ENCODE measurements at regions not wholly inside any gene's neighbourhood (a gene's known extent, or its start where the extent isn't known, plus 50 kb on each side); places are given as distances from the start of the nearest gene placed in this dataset.

- Histone ChIP-seq H3K27ac (ENCODE audit: low read length, poor library complexity, severe bottlenecking) (no peak overlapping the region), H2BK12ac (ENCODE audit: low read length in 2 of 2) (no peak overlapping the region), H3K4me2 (ENCODE audit: low read length, poor library complexity, severe bottlenecking) (no peak overlapping the region), H2BK120ac (ENCODE audit: low read depth, low read length) (no peak overlapping the region), H4K91ac (ENCODE audit: low read length) (no peak overlapping the region), H3K9me3 (ENCODE audit: control insufficient read depth, low read length) (peaks cover 11% of the 10 kb centered on the region), H3K79me1 (replicated peaks; ENCODE audit: low read length, poor library complexity, severe bottlenecking) (no peaks in the 10 kb centered on the region), H3K4ac (ENCODE audit: low read depth in 1 of 2, low read length in 2 of 2) (no peak overlapping the region), H2AFZ (ENCODE audit: low read depth, low read length) (no peak overlapping the region), H2BK15ac (ENCODE audit: low read depth, poor library complexity, severe bottlenecking) (no peak overlapping the region), H3K27me3 (ENCODE audit: control insufficient read depth in 1 of 2, insufficient read depth in 1 of 2, low read length in 2 of 2) (no peaks in the 10 kb centered on the region), H3K14ac (ENCODE audit: low read length in 2 of 2) (no peak overlapping the region), H4K8ac (ENCODE audit: low read length) (no peak overlapping the region), H3K36me3 (ENCODE audit: control insufficient read depth in 1 of 2, insufficient read depth in 2 of 2, low read depth in 1 of 2, low read length in 2 of 2) (no peaks in the 10 kb centered on the region), H3K4me1 (ENCODE audit: control insufficient read depth, insufficient read depth, low read depth, low read length) (no peaks in the 10 kb centered on the region), H2BK5ac (ENCODE audit: low read depth, low read length, poor library complexity, severe bottlenecking) (no peak overlapping the region), H3K4me3 (ENCODE audit: insufficient read depth in 1 of 2, low read depth in 1 of 2, low read length in 2 of 2) (no peak overlapping the region), H3K9ac (ENCODE audit: low read length) (no peak overlapping the region), H3K18ac (ENCODE audit: low read depth in 1 of 2, low read length in 2 of 2) (no peak overlapping the region), H2AK5ac (ENCODE audit: low read length, severe bottlenecking) (no peak overlapping the region), H3K23ac (ENCODE audit: low read length in 2 of 2) (no peak overlapping the region)
- DNase-seq = no peak
Measured at GRCh38 chr1:106185089-106185488, 871.4 kb upstream of the PRMT6 start.

- H3K4me1 ChIP-seq (ENCODE audit: control insufficient read depth, insufficient read depth, low read depth, low read length) = no peaks in the 10 kb centered on the region
- no peak overlapping the region for H4K91ac ChIP-seq (ENCODE audit: low read length)
- H3K4ac ChIP-seq (ENCODE audit: low read depth in 1 of 2, low read length in 2 of 2) = no peak overlapping the region
- H2BK12ac ChIP-seq (ENCODE audit: low read length in 2 of 2) = no peak overlapping the region
- no peaks in the 10 kb centered on the region for H3K27me3 ChIP-seq (ENCODE audit: control insufficient read depth in 1 of 2, insufficient read depth in 1 of 2, low read length in 2 of 2)
- 95% methylated on average over 2 of the region's 2 CpGs for WGBS
- H3K4me3 ChIP-seq (ENCODE audit: insufficient read depth in 1 of 2, low read depth in 1 of 2, low read length in 2 of 2) = no peak overlapping the region
- no peak overlapping the region for H2AK5ac ChIP-seq (ENCODE audit: low read length, severe bottlenecking)
- H3K36me3 ChIP-seq (ENCODE audit: control insufficient read depth in 1 of 2, insufficient read depth in 2 of 2, low read depth in 1 of 2, low read length in 2 of 2) = no peaks in the 10 kb centered on the region
- H3K18ac ChIP-seq (ENCODE audit: low read depth in 1 of 2, low read length in 2 of 2) = no peak overlapping the region
- no peaks in the 10 kb centered on the region for H3K79me1 ChIP-seq (replicated peaks; ENCODE audit: low read length, poor library complexity, severe bottlenecking)
- H4K8ac ChIP-seq (ENCODE audit: low read length) = no peak overlapping the region
- H3K27ac ChIP-seq (ENCODE audit: low read length, poor library complexity, severe bottlenecking) = no peak overlapping the region
- no peak overlapping the region for H2BK120ac ChIP-seq (ENCODE audit: low read depth, low read length)
- H3K9ac ChIP-seq (ENCODE audit: low read length) = no peak overlapping the region
- no peak for DNase-seq
- no peak overlapping the region for H2AFZ ChIP-seq (ENCODE audit: low read depth, low read length)
- H3K9me3 ChIP-seq (ENCODE audit: control insufficient read depth, low read length) = peaks cover 29% of the 10 kb centered on the region
- H2BK15ac ChIP-seq (ENCODE audit: low read depth, poor library complexity, severe bottlenecking) = no peak overlapping the region
- no peak overlapping the region for H3K23ac ChIP-seq (ENCODE audit: low read length in 2 of 2)
- no peak overlapping the region for H3K14ac ChIP-seq (ENCODE audit: low read length in 2 of 2)
- H3K4me2 ChIP-seq (ENCODE audit: low read length, poor library complexity, severe bottlenecking) = no peak overlapping the region
- no peak overlapping the region for H2BK5ac ChIP-seq (ENCODE audit: low read depth, low read length, poor library complexity, severe bottlenecking)
Measured at GRCh38 chr1:106189780-106190179, 866.7 kb upstream of the PRMT6 start.

GRCh38 chr1:106194206-106194605 is 862.3 kb upstream of the PRMT6 start:
- Histone ChIP-seq H3K23ac (ENCODE audit: low read length in 2 of 2) (no peak overlapping the region), H3K9me3 (ENCODE audit: control insufficient read depth, low read length) (peaks cover 32% of the 10 kb centered on the region), H2AFZ (ENCODE audit: low read depth, low read length) (no peak overlapping the region), H2BK5ac (ENCODE audit: low read depth, low read length, poor library complexity, severe bottlenecking) (no peak overlapping the region), H3K27me3 (ENCODE audit: control insufficient read depth in 1 of 2, insufficient read depth in 1 of 2, low read length in 2 of 2) (no peaks in the 10 kb centered on the region), H2BK120ac (ENCODE audit: low read depth, low read length) (no peak overlapping the region), H4K91ac (ENCODE audit: low read length) (no peak overlapping the region), H2BK15ac (ENCODE audit: low read depth, poor library complexity, severe bottlenecking) (no peak overlapping the region), H3K79me1 (replicated peaks; ENCODE audit: low read length, poor library complexity, severe bottlenecking) (no peaks in the 10 kb centered on the region), H3K14ac (ENCODE audit: low read length in 2 of 2) (no peak overlapping the region), H3K18ac (ENCODE audit: low read depth in 1 of 2, low read length in 2 of 2) (no peak overlapping the region), H3K4me1 (ENCODE audit: control insufficient read depth, insufficient read depth, low read depth, low read length) (no peaks in the 10 kb centered on the region), H3K36me3 (ENCODE audit: control insufficient read depth in 1 of 2, insufficient read depth in 2 of 2, low read depth in 1 of 2, low read length in 2 of 2) (no peaks in the 10 kb centered on the region), H3K4me3 (ENCODE audit: insufficient read depth in 1 of 2, low read depth in 1 of 2, low read length in 2 of 2) (no peak overlapping the region), H3K4me2 (ENCODE audit: low read length, poor library complexity, severe bottlenecking) (no peak overlapping the region), H3K9ac (ENCODE audit: low read length) (no peak overlapping the region), H2AK5ac (ENCODE audit: low read length, severe bottlenecking) (no peak overlapping the region), H2BK12ac (ENCODE audit: low read length in 2 of 2) (no peak overlapping the region), H4K8ac (ENCODE audit: low read length) (no peak overlapping the region), H3K4ac (ENCODE audit: low read depth in 1 of 2, low read length in 2 of 2) (no peak overlapping the region), H3K27ac (ENCODE audit: low read length, poor library complexity, severe bottlenecking) (no peak overlapping the region)
- DNase-seq = no peak

GRCh38 chr1:106200711-106201110 is 855.8 kb upstream of the PRMT6 start:
- Histone ChIP-seq H4K8ac (ENCODE audit: low read length) (no peak overlapping the region), H3K4me2 (ENCODE audit: low read length, poor library complexity, severe bottlenecking) (no peak overlapping the region), H2BK12ac (ENCODE audit: low read length in 2 of 2) (no peak overlapping the region), H3K27me3 (ENCODE audit: control insufficient read depth in 1 of 2, insufficient read depth in 1 of 2, low read length in 2 of 2) (no peaks in the 10 kb centered on the region), H3K4me1 (ENCODE audit: control insufficient read depth, insufficient read depth, low read depth, low read length) (peaks cover 2% of the 10 kb centered on the region), H3K14ac (ENCODE audit: low read length in 2 of 2) (no peak overlapping the region), H3K27ac (ENCODE audit: low read length, poor library complexity, severe bottlenecking) (no peak overlapping the region), H2BK5ac (ENCODE audit: low read depth, low read length, poor library complexity, severe bottlenecking) (no peak overlapping the region), H3K9ac (ENCODE audit: low read length) (no peak overlapping the region), H3K36me3 (ENCODE audit: control insufficient read depth in 1 of 2, insufficient read depth in 2 of 2, low read depth in 1 of 2, low read length in 2 of 2) (no peaks in the 10 kb centered on the region), H2AFZ (ENCODE audit: low read depth, low read length) (no peak overlapping the region), H3K79me1 (replicated peaks; ENCODE audit: low read length, poor library complexity, severe bottlenecking) (no peaks in the 10 kb centered on the region), H3K4me3 (ENCODE audit: insufficient read depth in 1 of 2, low read depth in 1 of 2, low read length in 2 of 2) (no peak overlapping the region), H2BK15ac (ENCODE audit: low read depth, poor library complexity, severe bottlenecking) (no peak overlapping the region), H3K23ac (ENCODE audit: low read length in 2 of 2) (no peak overlapping the region), H4K91ac (ENCODE audit: low read length) (no peak overlapping the region), H2AK5ac (ENCODE audit: low read length, severe bottlenecking) (no peak overlapping the region), H3K4ac (ENCODE audit: low read depth in 1 of 2, low read length in 2 of 2) (no peak overlapping the region), H3K9me3 (ENCODE audit: control insufficient read depth, low read length) (peaks cover 4% of the 10 kb centered on the region), H3K18ac (ENCODE audit: low read depth in 1 of 2, low read length in 2 of 2) (no peak overlapping the region), H2BK120ac (ENCODE audit: low read depth, low read length) (no peak overlapping the region)
- DNase-seq = no peak
- 60% methylated on average over 1 of the region's 3 CpGs for WGBS
